HEK293T (cell line): ENCODE measurements at regions not wholly inside any gene's neighbourhood (a gene's known extent, or its start where the extent isn't known, plus 50 kb on each side); places are given as distances from the start of the nearest gene placed in this dataset.

Source experiments
- ELF4 ChIP-seq: fragments of 450-650 bp; IDR thresholded peaks from 2 replicates; pipeline ENCODE4 v1.6.1; 2017; ENCODE audit warnings: antibody characterized with exemption
- FOXM1 ChIP-seq: fragments of 450-650 bp; IDR thresholded peaks from 2 replicates; pipeline ENCODE4 v1.6.1; 2017; ENCODE audit warnings: mild to moderate bottlenecking, borderline replicate concordance
- HDGF ChIP-seq: fragments of 450-650 bp; IDR thresholded peaks from 2 replicates; pipeline ENCODE4 v1.6.1; 2017; ENCODE audit warnings: antibody characterized with exemption, borderline replicate concordance
- L3MBTL2 ChIP-seq: fragments of 450-650 bp; conservative IDR thresholded peaks from 2 replicates; pipeline ENCODE4 v1.6.1; 2016; ENCODE audit warnings: mild to moderate bottlenecking
- TARDBP ChIP-seq: fragments of 450-650 bp; IDR thresholded peaks from 2 replicates; pipeline ENCODE4 v1.6.1; 2016
- ZNF384 ChIP-seq: fragments of 450-650 bp; IDR thresholded peaks from 2 replicates; pipeline ENCODE4 v1.6.1; 2016

DNA sequence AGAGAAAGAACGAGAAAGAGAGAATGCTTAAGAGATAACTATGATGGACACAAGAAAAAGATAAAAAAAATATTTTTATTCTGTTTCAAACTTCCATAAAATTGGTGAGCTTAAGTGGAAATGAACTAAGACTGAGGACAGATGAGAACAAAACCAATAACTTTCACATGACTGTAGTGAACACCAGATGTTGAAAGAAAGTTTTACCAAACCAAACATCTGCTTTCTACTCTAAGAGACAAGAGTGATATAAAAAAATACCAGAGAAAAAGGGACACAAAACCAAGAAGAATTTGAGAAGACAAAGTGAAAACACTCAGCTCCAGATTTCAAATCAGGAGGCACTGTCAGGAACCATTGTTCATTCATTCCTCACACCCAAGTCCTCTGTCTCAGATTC lies 147.9 kb downstream of the IMPG2 start:
- TF ChIP-seq L3MBTL2 (no peak), ZNF384 (no peak), ELF4 (no peak), HDGF (no peak), TARDBP (no peak), FOXM1 (no peak)
